GM10248 (cell line): ENCODE measurements at regions not wholly inside any gene's neighbourhood (a gene's known extent, or its start where the extent isn't known, plus 50 kb on each side); places are given as distances from the start of the nearest gene placed in this dataset.
"Not testable (repeated sequence)": the region's sequence is repeated elsewhere in the genome, so short reads cannot be mapped to it uniquely, and the experiment has no call there.

ENCODE experiments used
- CTCF ChIA-PET: fragments of 300-600 bp; sonication (Branson Sonifier 250); formaldehyde crosslinking; extraction: SDS; loops from one replicate; lab custom pipeline; 2021; ENCODE audit warnings: antibody characterized with exemption; lab: Yijun Ruan, JAX
- POLR2A ChIA-PET: fragments of 350-650 bp; sonication (Branson Sonifier 250); formaldehyde crosslinking; extraction: SDS; loops from one replicate; lab custom pipeline; 2020; ENCODE audit warnings: antibody characterized with exemption; lab: Yijun Ruan, JAX
- DNase-seq: peaks from one replicate; pipeline ENCODE4 v3.0.0; 2012; ENCODE audit errors: extremely low spot score
- CTCF ChIP-seq: IDR thresholded peaks from 2 replicates; pipeline ENCODE4 v1.5.1; 2012; ENCODE audit warnings: mild to moderate bottlenecking, low read depth; ENCODE audit errors: extremely low read depth, missing control alignments, control extremely low read depth

GRCh38 chr11:24412722-24413121 is 84.1 kb upstream of the LUZP2 start:
- CTCF ChIA-PET: no interaction called here

GRCh38 chr11:24413391-24413790 is 83.5 kb upstream of the LUZP2 start:
- POLR2A ChIA-PET: no interaction called here
- CTCF ChIA-PET: no interaction called here
- DNase-seq: no peak
- TF ChIP-seq CTCF: no peak

More at GRCh38 chr11:24412722-24413121, 84.1 kb upstream of the LUZP2 start:
- DNase-seq: no peak
- POLR2A ChIA-PET: no interaction called here
- no peak for TF ChIP-seq CTCF

GRCh38 chr11:24415955-24416636 is 80.8 kb upstream of the LUZP2 start:
- POLR2A ChIA-PET, DNase-seq, CTCF ChIA-PET: not testable (repeated sequence)

GRCh38 chr11:24421766-24422165 is 75.1 kb upstream of the LUZP2 start:
- no peak for TF ChIP-seq CTCF
- ChIA-PET POLR2A (no interaction called here), CTCF (no interaction called here)
- no peak for DNase-seq

- DNase-seq: no peak
- TF ChIP-seq CTCF: no peak
- ChIA-PET CTCF (no interaction called here), POLR2A (no interaction called here)
Observed at GRCh38 chr11:24422376-24422775, 74.5 kb upstream of the LUZP2 start.

GRCh38 chr11:24437123-24437522 is 59.7 kb upstream of the LUZP2 start:
- POLR2A ChIA-PET: no interaction called here
- no peak for TF ChIP-seq CTCF

More at GRCh38 chr11:24437123-24437522, 59.7 kb upstream of the LUZP2 start:
- no peak for DNase-seq
- CTCF ChIA-PET: no interaction called here
